ENCODE measurements at regions not wholly inside any gene's neighbourhood (a gene's known extent, or its start where the extent isn't known, plus 50 kb on each side); places are given as distances from the start of the nearest gene placed in this dataset.
A peak's percentile ranks its signal among the peaks of the same experiment; 100 is the strongest.

- no peak for DNase-seq
Observed at GRCh38 chr11:32002311-32002710, 88.6 kb upstream of the RCN1 start.

GRCh38 chr11:31997955-31998354 is 92.9 kb upstream of the RCN1 start:
- no peak for DNase-seq

- DNase-seq = no peak
Observed at GRCh38 chr11:31996159-31996881, 94.6 kb upstream of the RCN1 start.

- DNase-seq = no peak
Observed at GRCh38 chr11:31995525-31996094, 95.3 kb upstream of the RCN1 start.

GRCh38 chr11:31995032-31995431 is 95.8 kb upstream of the RCN1 start:
- DNase-seq = no peak

GRCh38 chr11:31987118-31988005 is 103.5 kb upstream of the RCN1 start:
- DNase-seq = no peak

GRCh38 chr11:31986201-31986889 is 104.5 kb upstream of the RCN1 start:
- DNase-seq = no peak

GRCh38 chr11:31981457-31981856 is 109.4 kb upstream of the RCN1 start:
- no peak for DNase-seq

- DNase-seq = no peak
Observed at GRCh38 chr11:31977343-31977742, 113.5 kb upstream of the RCN1 start.

GRCh38 chr11:31974366-31975136 is 116.3 kb upstream of the RCN1 start:
- no peak for DNase-seq

GRCh38 chr11:31973172-31973571 is 117.7 kb upstream of the RCN1 start:
- no peak for DNase-seq

GRCh38 chr11:31972623-31973022 is 118.3 kb upstream of the RCN1 start:
- DNase-seq = no peak

- no peak for DNase-seq
Observed at GRCh38 chr11:31969359-31969702, 121.5 kb upstream of the RCN1 start.

- DNase-seq = peak; percentile 47 to 51
Observed at GRCh38 chr11:31968461-31969358, 122.2 kb upstream of the RCN1 start.

GRCh38 chr11:31967404-31968130 is 123.3 kb upstream of the RCN1 start:
- no peak for DNase-seq

GRCh38 chr11:31966846-31967245 is 124.0 kb upstream of the RCN1 start:
- DNase-seq = no peak

GRCh38 chr11:31964181-31964580 is 126.7 kb upstream of the RCN1 start:
- DNase-seq = no peak

- DNase-seq = no peak
Observed at GRCh38 chr11:31960126-31960525, 130.7 kb upstream of the RCN1 start.

- DNase-seq = no peak
Observed at GRCh38 chr11:31959716-31960115, 131.2 kb upstream of the RCN1 start.

Measured in right lung (tissue), 2 donors.